C1 segment of cervical spinal cord (tissue), 14 donors: ENCODE measurements at regions not wholly inside any gene's neighbourhood (a gene's known extent, or its start where the extent isn't known, plus 50 kb on each side); places are given as distances from the start of the nearest gene placed in this dataset.
"Not testable (repeated sequence)": the region's sequence is repeated elsewhere in the genome, so short reads cannot be mapped to it uniquely, and the experiment has no call there.

ENCODE experiments used
- DNase-seq, 14 donors: peaks; one replicate each; lab custom pipeline; 2025; lab: John Stamatoyannopoulos, UW

DNA sequence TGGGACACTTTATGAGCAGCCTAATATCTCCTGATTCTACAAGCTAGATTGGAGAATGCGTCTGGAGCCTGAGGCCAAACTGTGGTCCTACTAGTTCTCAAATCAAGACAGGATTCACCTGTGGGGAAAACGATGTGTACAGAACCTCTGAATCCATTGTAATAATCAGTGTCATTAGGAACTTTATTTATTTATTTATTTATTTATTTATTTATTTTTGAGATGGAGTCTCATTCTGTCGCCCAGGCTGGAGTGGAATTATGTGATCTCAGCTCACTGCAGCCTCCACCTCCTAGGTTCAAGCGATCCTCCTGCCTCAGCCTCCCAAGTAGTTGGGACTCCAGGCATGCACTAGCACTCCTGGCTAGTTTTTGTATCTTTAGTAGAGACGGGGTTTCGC is 52.6 kb upstream of the KIF26B start:
- not testable (repeated sequence) for DNase-seq

DNA sequence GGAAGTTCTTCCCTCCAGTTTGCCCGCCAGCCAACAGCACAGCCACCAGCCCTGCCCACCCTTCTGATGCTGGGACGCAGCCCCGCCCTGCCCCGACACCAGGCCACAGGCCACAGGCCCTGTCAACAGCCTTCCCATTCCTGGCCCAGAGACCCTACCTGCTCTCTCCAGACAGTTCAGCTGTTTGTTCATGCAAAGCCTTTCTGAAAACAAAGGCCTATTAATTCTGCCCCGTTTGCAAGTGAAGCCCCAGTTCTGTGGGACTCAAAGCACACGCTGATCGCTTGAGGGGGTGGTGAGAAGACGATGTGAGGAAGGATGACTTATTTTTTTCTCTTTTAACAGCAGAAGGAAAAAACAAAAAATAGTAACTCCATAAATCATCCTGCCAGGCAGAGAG is 55.4 kb upstream of the KIF26B start:
- peak in 4 of 14 donors; percentile 8 to 12 (median 12) for DNase-seq

DNA sequence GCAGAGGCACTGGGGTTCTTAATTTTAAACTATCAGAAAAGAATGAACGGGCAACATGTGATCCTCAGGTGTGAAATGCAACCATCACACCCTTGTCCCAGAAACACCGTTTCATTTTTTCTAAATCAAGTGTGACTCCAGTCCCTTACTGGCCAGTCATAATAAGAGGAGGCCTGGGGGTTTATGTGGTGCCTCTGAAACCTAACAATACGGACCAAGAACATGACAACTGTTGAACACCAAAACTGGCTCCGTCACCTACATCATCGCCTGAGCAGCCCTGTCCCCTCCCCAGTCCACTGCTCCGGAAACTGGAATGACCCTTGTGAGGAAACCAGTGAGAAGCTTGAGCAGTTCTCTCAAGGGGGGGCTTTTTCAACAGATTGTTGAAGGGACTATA is 55.9 kb upstream of the KIF26B start:
- no peak for DNase-seq

- DNase-seq, result peak in 4 of 14 donors; percentile 11 to 29 (median 24)
Observed at GRCh38 chr1:245096311-245097066, 58.3 kb upstream of the KIF26B start.

DNA sequence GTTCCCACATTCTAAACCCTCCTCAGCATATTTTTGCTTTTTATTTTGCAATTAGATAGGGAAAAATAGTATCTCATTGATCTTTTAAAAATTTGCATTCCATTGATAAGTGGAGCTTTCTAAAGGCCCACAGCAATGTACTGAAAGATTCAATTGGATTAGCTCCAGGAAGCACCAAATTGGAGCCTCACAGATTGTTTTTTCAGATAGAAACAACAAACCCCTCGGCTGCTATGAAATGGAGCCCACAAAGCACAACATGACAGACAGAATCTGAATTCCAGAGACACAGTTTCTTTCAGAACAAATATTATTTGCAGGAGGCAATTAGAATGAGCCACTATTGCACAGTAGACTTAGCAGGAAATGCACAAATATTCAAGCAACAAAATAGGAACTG is 58.9 kb upstream of the KIF26B start:
- DNase-seq, result no peak

DNA sequence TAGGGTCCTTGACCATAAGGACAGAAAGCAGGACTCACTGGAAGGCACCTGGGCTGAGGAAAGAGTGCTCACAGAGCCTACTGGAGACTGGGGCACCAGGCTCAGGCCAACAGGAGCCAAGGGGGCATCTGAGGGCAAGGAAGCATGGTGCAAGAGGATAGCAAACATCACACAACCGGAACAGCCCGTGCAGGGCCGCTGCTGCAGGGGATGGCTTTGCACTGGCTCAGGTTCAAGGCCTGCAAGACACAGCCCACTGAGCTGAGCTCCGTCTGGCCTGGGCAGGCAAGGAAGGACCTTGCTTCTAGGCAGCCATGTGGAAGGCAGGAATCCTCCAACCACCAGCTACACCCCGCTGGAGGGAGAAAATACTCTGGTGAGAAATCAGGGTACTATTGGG is 59.8 kb upstream of the KIF26B start:
- no peak for DNase-seq

DNA sequence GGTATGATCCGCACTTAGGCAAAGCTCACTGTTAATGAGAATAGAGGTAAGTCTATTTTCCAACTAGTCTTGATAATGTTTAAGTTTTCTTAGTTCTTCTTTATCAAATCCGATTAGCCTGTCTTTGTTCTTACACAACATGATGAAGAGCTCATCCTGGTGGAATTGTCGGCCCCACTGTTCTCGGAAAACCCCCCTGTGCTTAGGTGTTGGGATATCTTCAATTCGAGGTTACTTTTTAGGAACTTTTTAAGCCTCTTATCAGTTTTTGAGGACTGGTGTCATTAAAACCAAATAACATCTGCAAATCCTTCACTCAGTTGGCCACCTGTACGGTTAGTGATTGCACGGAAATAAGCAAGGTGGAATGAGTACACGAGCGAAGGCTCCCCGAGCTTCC is 60.7 kb upstream of the KIF26B start:
- no peak for DNase-seq

DNA sequence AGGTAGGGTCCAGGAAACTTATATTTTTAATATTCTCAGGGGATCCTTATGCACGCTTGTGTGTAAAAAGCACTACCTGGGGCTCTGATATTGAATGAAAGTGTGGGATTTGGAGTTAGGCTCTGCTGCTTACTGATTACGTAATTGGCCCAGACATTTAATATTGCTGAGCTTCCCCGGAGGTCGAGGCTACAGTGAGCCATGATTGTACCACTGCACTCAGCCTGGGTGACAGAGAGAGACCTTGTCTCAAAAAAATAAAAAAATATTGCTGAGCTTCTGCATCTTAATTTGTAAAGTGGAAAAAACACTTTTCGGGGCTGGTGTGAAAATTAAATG is 62.2 kb upstream of the KIF26B start:
- no peak for DNase-seq

DNA sequence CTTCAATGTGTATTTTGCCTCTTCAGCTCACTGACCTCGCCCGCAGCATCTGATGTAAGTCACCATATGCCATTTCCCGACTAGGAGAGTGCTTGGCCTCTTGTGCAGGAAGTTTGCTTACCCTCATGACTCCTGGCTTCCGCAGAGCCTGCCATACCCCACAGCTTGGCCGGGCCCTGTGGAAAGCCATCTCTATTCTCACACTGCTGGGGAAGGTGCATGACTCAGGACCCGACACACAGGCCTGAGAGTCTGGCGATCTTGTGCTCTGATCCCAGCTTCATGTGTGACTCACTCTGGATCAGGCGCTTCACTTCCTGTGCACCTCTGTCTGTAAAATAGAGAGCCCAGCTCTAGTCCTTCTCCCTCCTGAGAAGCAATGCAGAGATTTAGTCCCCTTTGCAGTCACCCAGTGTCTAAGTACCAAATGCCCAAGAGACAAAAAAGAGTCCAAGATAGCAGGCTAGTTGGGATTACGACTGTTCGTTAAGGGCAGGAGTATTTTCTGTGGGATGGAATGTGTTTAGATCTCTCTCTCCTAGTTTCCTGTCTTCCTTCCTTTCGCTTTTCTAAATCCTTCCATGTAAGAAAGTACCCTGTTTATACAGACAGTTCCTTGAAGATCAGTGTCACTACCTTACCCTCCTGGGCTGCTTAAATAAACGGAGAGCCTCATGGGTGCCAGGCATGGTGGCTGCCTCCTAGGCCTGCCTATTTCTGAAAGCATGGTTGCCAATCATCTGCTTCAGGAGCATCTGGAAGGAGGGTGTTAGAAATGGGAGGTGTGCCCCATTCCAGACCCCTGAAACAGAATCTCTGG is 62.8 kb upstream of the KIF26B start:
- DNase-seq, result no peak

DNA sequence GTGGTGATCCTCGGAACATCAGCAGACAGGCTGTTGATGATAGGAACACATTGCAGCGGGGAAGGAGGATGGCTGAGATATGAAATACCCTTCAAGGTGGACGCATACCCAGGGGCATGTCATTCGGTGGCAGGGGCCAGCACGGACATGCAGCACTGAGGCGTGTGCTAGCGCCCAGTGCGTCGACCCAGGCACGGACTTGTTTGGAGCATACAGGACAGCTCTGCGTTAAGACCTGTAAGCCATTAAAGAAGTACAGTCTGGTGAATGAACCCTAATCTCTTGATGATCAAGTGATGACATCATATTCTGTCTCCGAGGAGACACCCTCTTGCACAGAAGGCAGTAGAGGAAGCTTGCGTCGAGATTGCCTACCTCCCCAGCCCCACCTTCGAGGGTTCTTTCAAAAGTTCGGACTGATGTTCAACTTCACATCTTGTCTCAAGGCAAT is 63.6 kb upstream of the KIF26B start:
- DNase-seq, result no peak

GRCh38 chr1:245090491-245091090 is 64.2 kb upstream of the KIF26B start:
- no peak for DNase-seq

GRCh38 chr1:245087723-245088122 is 67.1 kb upstream of the KIF26B start:
- no peak for DNase-seq

GRCh38 chr1:245086389-245086969 is 68.3 kb upstream of the KIF26B start:
- DNase-seq, result no peak

DNA sequence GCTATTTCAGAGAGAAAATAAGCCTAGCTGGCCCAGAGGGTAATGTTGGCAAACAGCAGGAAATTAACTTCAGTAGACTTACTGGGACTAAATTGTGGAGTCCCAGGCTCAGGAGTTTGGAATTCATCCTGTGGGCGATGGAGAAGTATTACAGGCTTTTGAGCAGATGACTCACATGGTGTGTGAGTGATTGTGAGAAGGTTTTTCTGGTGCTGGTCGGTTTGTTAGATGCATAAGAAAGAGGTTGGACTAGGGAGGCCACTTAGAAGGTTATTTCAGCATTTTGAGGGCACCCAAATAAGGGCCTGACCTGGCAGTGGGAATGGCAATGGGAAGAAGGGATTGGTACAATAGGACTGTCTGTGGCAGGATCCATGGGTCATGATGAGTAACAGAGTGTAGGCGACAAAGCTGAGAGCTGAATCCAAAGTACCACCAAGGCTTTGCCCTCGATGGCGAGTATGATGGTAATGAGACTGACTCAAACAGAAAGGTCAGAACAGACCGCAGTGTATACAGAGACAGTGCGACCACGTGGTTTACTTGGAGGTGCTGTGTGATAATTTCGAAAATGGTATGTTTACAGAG is 69.2 kb upstream of the KIF26B start:
- no peak for DNase-seq

GRCh38 chr1:245084551-245084950 is 70.2 kb upstream of the KIF26B start:
- DNase-seq, result no peak

DNA sequence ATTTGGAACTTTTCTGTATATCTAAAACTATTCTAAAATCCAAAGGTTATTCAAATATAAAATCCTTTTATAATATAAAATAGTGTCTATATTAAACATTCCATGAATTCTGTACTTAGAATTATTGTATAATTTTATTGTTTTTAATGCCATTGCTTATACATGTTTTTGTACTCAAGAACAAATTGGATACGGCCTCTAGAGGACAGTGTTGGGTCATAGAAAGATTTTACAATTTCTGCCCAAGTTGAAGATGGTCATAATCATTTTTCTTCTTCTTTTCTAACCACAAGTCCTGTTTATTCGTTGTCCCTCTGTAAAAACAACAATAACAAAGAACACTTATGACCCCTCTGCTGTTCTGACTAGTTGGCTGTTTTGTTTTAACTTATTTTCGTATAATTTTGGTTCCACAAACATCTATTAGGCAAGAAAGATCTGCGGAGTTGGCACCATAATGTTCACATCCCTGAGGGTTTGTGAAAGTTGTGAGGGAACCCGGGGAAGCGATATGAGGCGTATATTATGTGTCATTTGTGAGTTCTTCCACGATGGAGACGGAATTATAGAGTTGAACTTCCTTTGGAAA is 75.7 kb upstream of the KIF26B start:
- DNase-seq, result peak in 1 of 14 donors; percentile 15

DNA sequence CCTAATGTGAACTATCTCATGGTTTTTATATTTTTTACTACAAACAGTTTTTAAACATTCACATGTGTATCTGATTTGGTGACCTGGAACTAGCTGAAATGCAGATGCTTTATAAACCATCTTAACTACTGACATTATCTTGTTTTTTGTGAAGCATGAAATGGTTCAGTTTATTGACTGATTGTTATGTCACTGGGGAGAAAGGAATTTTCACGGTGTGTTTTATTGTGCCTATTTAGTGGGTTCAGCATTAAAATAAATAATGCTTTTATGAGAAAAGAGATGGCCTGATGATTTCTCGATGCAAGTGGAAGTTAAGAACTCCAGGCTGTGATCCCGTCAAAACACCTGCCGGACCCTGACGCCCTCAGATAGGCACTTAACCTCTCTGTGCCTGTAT is 79.9 kb upstream of the KIF26B start:
- no peak for DNase-seq

GRCh38 chr1:245074232-245074747 is 80.5 kb upstream of the KIF26B start:
- DNase-seq, result no peak

GRCh38 chr1:245070836-245071615 is 83.8 kb upstream of the KIF26B start:
- no peak for DNase-seq

GRCh38 chr1:245067257-245067656 is 87.5 kb upstream of the KIF26B start:
- no peak for DNase-seq
